HG02759 (cell line): ENCODE measurements at regions not wholly inside any gene's neighbourhood (a gene's known extent, or its start where the extent isn't known, plus 50 kb on each side); places are given as distances from the start of the nearest gene placed in this dataset.
"Not testable (repeated sequence)": the region's sequence is repeated elsewhere in the genome, so short reads cannot be mapped to it uniquely, and the experiment has no call there.

ENCODE experiments used
- ATAC-seq: cut with Tn5 transposase; IDR thresholded peaks from one replicate; pipeline ENCODE4 v1.9.1; 2021; ENCODE audit warnings: mild to moderate bottlenecking, moderate library complexity; ENCODE audit not compliant: unreplicated experiment

DNA sequence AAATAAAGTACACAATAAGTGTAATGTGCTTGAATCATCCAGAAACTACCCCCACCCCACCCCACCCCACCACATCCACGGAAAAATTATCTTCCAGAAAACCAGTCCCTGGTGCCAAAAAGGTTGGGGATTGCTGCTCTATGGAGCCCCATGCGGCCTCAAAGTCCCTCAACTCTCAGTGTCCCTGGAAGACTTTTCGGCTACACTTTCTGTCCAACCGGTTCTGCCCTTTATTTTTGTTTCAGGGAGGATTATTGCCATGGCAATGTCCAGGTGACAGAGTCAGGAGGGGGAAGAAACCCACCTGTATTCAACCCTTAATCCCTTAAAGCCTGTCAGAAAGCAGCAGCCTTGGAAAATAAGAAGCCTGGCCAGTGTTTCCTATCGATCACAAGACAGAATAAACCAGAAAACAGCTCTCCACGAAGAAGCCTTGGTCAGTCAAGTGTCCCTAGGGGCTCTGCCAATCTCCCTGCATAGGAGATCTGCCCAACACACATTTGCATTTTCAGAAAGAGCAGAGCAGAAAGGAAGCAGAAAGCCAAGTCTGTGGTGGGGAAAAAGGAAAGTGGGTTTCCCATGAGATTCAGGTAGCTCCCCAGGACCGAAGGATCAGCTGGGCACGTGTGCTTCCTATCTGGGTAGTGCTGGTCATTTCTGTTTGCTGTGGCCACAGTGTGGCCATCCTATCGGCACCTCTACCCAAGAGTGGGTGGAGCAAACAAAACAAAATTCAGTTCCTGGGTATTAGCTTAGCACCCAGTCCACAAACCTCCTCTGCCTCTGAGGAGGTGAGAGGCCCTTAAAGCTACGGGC, 342.7 kb downstream of the SOX9 start:
- peak; percentile 36 for ATAC-seq

- ATAC-seq = not testable (repeated sequence)
Measured at GRCh38 chr17:72464221-72464620, 343.4 kb downstream of the SOX9 start.

GRCh38 chr17:72465191-72466024, 344.6 kb downstream of the SOX9 start:
- peak; percentile 49 for ATAC-seq

- peak; percentile 62 for ATAC-seq
Measured at GRCh38 chr17:72466199-72466598, 345.4 kb downstream of the SOX9 start.

GRCh38 chr17:72466606-72467005, 345.8 kb downstream of the SOX9 start:
- peak; percentile 8 for ATAC-seq

DNA sequence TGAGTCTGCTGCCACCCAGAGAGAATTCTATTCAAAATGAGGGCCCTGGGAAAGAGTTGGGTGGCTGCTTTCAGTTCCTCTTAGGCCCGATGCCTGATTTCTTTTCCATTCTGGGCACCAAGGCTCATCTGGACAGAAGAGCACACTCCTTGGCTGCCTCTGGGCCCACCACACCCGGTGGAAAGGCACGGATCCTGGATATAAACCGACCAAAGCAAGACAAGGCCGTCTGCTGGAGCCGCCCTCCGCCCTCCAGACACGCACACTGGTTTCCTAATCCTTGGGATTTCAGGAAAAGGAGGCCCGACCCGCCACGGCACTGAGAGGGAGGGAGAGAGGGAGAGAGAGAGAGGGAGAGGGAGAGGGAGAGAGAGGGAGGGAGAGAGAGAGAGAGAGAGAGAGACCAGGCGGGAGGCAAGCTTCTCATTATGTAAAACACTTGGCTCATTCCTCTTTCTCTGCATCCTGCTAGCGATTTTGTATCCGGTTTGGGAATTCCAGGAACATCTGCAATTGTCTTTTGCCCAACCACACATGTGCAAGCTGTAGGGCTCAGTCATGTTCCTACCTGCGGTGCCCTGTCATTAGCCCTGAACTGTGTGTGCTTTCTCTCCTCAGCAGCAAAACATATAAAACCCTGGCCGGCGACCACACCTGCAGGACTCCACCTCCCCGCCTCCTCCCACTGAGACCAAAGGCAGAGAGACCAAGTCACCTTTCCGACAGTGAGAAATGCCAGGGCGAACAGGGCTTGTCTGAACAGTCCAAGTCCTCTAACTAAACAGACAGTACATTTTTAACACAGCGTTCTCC, 347.2 kb downstream of the SOX9 start:
- ATAC-seq = no peak

- ATAC-seq = no peak
Measured at GRCh38 chr17:72468841-72469240, 348.0 kb downstream of the SOX9 start.

- no peak for ATAC-seq
Measured at GRCh38 chr17:72470121-72470705, 349.4 kb downstream of the SOX9 start.

DNA sequence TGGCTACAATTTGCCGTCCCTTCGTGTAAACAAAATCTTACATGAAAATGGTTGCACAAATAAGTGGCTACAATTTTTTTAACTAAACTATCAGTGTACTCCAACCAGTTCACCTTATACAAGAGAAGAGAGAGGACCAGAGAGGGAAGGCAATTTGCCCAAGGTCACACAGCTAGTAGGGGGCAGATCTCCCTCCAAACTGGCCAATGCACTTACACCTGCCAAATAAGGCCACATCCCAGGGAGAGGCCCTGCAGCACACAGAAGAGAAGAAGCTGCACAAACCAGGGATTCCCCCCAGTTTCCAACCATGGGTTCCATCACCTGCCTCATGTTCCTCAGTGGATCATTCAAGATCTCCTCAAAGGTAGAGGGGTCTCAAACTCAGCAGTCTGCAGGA, 349.9 kb downstream of the SOX9 start:
- no peak for ATAC-seq

DNA sequence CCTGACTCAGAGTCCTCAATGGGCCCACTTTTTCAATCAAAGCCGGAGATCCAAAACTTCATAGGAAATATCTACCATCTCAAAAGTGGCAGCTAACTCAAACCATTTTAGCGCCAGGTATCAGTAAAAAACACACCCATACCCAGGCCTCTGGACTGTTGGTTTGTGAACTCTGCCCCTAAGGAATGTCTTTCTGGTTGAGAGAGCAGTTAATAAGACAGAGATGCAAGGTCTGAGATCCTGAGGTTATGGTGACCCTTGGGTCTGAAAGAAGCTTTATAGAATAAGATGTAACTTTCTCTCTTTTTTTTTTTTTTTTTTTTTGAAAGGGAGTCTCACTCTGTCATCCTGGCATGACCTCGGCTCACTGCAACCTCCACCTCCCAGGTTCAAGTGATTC, 350.5 kb downstream of the SOX9 start:
- no peak for ATAC-seq

- no peak for ATAC-seq
Measured at GRCh38 chr17:72472106-72472505, 351.3 kb downstream of the SOX9 start.

DNA sequence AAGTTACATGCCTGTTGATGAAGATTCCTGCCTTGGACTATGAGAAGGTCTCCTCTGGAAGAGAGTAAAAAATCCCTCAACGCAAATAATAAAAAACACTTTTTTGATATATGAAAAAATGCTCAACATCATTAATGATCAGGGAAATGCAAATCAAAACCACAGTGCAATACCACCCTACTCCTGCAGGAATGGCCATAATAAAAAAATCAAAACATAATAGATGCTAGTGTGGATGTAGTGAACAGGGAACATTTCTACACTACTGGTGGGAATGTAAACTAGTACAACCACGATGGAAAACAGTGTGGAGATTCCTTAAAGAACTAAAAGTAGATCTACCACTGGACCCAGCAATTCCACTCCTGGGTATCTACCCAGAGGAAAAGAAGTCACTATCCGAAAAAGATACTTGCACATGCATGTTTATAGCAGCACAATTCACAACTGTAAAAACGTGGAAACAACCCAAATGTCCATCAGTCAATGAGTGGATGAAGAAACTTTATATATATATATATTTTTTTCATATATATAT, 352.1 kb downstream of the SOX9 start:
- not testable (repeated sequence) for ATAC-seq

- no peak for ATAC-seq
Measured at GRCh38 chr17:72474243-72474642, 353.4 kb downstream of the SOX9 start.

DNA sequence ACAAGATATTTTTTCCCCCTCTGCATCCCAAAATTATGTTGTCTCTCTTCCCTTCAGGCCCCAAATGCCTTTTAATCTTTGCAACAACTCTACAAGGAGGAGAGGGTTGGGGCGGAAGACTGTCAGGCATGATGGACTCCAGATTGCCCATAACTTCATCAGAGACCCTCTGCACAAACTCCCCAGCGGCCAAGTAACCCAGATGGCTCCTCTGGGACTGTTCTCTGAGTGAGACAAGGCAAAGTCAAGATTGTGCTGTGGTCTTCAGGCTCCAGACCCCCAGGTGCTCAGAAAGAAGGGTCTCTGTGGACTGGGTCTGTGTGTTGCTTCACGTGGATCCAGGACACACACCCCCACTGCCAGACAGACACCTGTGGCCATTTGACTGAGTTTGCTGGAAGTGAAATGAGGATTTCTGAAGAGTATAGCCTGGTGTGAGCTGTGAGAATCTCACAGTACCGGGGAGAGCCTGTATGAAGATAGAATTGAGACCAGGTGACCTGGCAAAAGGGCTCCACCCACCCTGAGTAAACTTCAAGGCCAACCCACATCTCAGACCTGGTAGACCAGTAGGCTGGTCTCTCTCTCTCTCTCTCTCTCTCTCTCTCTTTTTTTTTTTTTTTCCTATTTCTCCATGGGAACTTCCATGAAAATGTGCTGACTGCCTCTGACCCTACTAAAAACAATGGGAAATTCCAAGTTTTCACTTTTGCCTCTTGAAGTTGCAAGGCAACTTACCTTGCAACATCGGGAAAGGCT, 354.1 kb downstream of the SOX9 start:
- ATAC-seq = no peak

DNA sequence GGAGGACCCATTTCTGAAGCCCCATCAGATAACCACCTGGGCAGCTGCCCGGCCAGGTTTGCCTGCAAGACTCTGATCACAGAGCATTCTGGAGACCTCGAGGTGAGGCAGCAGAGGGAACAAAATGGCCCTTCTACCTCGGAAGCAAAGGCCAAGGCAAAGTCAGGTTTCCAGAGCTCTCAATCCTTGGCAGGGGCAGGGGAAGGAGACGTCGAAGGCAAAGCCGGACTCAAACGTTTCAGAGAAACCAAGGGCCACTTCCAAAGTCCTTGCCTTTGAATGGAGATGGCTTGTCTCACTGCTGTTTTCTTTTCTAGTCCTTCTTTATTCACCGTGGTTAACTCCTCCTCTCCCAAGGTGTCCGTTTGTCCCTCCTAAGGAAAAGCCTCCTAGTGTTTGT, 355.3 kb downstream of the SOX9 start:
- no peak for ATAC-seq

- ATAC-seq = no peak
Measured at GRCh38 chr17:72476575-72476986, 355.8 kb downstream of the SOX9 start.

DNA sequence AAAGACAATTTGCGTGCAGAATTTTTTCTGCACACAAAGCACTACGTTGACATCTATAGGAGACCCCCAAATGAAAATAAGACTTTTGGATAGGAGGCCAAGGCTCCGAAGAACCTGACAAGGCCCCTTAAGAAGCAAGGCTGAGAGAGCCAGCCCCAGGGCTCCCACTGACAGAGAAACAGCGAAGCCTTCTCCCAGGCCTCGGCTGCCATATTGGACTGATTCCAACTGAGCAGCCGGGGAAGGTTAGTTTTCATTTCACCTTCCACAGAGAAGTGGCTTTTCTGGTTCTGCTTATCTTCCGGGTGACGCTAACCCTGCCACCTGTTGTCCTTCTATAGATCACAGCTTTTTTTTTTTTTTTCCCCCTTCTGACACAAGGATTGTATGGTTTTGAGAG, 356.7 kb downstream of the SOX9 start:
- ATAC-seq = no peak

DNA sequence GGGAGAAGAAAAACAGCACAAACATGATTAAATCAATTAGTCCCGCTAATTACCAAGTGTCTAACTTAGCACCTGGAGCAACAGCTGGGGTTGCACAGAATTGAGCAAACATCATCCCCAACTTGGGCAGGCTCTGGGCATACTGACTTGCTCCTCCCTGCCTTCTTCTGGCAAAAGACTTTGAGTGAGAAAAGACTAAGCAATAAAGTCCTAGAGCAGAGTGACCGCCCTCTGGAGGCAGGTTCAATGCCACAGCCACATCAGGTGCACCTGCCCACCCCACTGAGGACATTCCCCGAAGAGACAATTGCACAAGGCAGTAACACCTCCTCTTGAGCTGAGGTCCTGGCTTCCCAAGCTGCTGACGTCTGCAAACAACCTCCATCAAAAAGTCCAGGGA, 358.3 kb downstream of the SOX9 start:
- ATAC-seq = no peak

GRCh38 chr17:72481572-72481971, 360.8 kb downstream of the SOX9 start:
- no peak for ATAC-seq

- ATAC-seq = no peak
Measured at GRCh38 chr17:72485596-72485995, 364.8 kb downstream of the SOX9 start.
